Mucosa of descending colon (tissue), 3 donors: ENCODE measurements at regions not wholly inside any gene's neighbourhood (a gene's known extent, or its start where the extent isn't known, plus 50 kb on each side); places are given as distances from the start of the nearest gene placed in this dataset.

Experiments used
- ATAC-seq: fragments of 200-7000 bp; cut with Tn5 transposase; one replicate; pipeline ENCODE4 v1.9.1; 2020; ENCODE audit warnings: mild to moderate bottlenecking, moderate library complexity
- DNase-seq, 3 donors: peaks; one replicate each; pipeline ENCODE4 v3.0.0-alpha.2; 2020
- H3K36me3 ChIP-seq: fragments of 200-600 bp; one replicate; pipeline ENCODE4 v1.8.0; 2021; ENCODE audit warnings: low read depth, mild to moderate bottlenecking
- H3K4me1 ChIP-seq: fragments of 200-600 bp; one replicate; pipeline ENCODE4 v1.8.0; 2021; ENCODE audit warnings: low read depth, mild to moderate bottlenecking
- H3K4me3 ChIP-seq: fragments of 200-600 bp; one replicate; pipeline ENCODE4 v1.8.0; 2021; ENCODE audit warnings: mild to moderate bottlenecking
- H3K9me3 ChIP-seq: fragments of 200-600 bp; one replicate; pipeline ENCODE4 v1.8.0; 2021; ENCODE audit warnings: mild to moderate bottlenecking
- intact Hi-C, 2 donors: fragments of 100-400 bp; cut with DNase I in 1 of 2; cut with micrococcal nuclease in 1 of 2; formaldehyde crosslinking; loops; one replicate each; pipeline versions ENCODE4 v1.11.0 to v1.11.1; 2022; cut with DNase I, micrococcal nuclease
- TF ChIP-seq, protein P1 (sequence below): fragments of 200-600 bp; IDR thresholded peaks from one replicate; pipeline ENCODE4 v1.8.0; 2022; ENCODE audit warnings: antibody characterized with exemption, mild to moderate bottlenecking
- donor health status: DM: no; HTN: no; CAD: no; lungs with moderate emphysema.
- donor health status: DM: no; HTN: no; CAD: no.
- donor health status: DM: no; HTN: yes; CAD: no.

- ATAC-seq: no peak
- Histone ChIP-seq H3K36me3 (no peaks in the 10 kb centered on the region), H3K9me3 (no peaks in the 10 kb centered on the region), H3K4me1 (no peaks in the 10 kb centered on the region), H3K4me3 (no peak overlapping the region)
- intact Hi-C loops: no loop called here
- TF ChIP-seq, protein P1, sequence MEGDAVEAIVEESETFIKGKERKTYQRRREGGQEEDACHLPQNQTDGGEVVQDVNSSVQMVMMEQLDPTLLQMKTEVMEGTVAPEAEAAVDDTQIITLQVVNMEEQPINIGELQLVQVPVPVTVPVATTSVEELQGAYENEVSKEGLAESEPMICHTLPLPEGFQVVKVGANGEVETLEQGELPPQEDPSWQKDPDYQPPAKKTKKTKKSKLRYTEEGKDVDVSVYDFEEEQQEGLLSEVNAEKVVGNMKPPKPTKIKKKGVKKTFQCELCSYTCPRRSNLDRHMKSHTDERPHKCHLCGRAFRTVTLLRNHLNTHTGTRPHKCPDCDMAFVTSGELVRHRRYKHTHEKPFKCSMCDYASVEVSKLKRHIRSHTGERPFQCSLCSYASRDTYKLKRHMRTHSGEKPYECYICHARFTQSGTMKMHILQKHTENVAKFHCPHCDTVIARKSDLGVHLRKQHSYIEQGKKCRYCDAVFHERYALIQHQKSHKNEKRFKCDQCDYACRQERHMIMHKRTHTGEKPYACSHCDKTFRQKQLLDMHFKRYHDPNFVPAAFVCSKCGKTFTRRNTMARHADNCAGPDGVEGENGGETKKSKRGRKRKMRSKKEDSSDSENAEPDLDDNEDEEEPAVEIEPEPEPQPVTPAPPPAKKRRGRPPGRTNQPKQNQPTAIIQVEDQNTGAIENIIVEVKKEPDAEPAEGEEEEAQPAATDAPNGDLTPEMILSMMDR: no peak
- no peak for DNase-seq
These were observed 738.9 kb upstream of the USP15 start for GRCh38 chr12:61521258-61521657.

DNA sequence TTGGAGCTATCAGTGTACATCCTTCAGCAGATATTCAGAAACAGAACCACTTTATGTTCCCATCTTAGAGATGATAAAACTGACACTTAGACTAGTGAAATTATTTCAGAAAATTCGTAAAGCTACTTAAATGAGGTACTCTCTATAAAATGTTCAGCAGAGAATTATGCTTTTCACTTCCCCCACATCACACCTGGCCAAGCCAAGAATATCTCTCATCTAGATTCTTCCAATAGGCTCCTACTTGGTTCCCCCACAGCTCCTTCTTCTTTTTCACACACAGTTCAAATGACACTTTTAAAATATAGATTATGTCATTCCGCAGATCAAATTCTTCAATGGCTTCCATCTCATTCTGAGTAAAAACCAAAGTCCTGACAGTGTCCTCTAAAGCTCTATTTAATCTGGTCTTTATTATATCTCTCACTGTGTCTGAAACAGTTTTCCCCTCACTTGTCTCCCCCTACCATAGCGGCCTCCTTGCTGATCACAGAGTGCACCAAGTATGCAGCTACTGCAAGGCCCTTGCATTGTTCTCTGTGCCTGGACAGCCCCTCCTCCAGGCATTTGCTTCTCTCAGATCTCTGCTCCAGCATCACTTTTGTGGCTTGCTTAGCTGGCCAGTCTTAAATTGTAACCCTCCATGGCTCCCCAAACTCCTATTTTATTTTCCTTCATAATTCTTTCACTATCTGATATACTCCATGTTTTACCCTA, 736.8 kb upstream of the USP15 start:
- Histone ChIP-seq H3K4me1 (no peaks in the 10 kb centered on the region), H3K9me3 (no peaks in the 10 kb centered on the region), H3K4me3 (no peak overlapping the region), H3K36me3 (no peaks in the 10 kb centered on the region)
- intact Hi-C loops: no loop called here
- DNase-seq: no peak
- TF ChIP-seq, protein P1: no peak
- ATAC-seq: no peak

GRCh38 chr12:61524851-61525250, 735.4 kb upstream of the USP15 start:
- intact Hi-C loops: no loop called here
- Histone ChIP-seq H3K4me3 (no peak overlapping the region), H3K9me3 (no peaks in the 10 kb centered on the region), H3K4me1 (no peaks in the 10 kb centered on the region), H3K36me3 (no peaks in the 10 kb centered on the region)
- ATAC-seq (no peak), DNase-seq (no peak)
- TF ChIP-seq, protein P1: no peak

DNA sequence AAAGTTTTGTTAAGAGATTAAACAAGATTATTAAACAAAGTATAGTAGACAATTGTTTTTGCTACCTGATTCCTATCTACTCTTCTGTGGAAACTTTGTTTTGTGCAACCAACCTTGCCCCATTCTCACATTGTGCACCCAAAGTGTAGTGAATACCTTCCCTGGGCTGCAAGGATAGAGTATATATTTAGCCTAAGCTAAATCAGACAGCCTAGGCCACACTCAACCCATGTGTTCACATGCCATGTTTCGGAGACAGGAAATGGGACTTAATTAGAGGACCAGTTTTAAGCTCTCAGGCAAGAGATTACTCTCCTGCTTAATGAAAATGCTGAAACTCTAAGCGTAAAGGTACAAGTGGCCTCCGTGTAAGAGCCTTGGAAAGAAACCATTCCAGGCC, 734.9 kb upstream of the USP15 start:
- DNase-seq: no peak
- intact Hi-C loops: no loop called here

DNA sequence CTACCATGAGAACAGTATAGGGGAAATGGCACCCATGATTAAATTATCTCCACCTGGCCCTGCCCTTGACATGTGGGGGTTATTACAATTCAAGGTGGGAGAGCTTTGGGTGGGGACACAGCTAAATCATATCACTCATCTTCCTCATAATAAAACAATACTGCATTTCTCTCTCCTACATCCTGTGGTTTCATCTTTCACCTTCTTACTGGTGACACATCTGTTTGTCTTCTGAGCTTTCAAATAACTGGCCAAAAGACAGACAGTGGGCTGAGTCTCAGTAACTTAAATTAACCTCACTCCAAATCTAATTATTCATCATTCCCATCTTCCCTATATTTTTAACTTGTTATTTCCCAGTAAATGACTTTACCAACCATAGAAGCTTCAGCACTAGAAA, 729.7 kb upstream of the USP15 start:
- intact Hi-C loops: no loop called here
- TF ChIP-seq, protein P1: no peak
- DNase-seq (no peak), ATAC-seq (no peak)
- Histone ChIP-seq H3K36me3 (no peaks in the 10 kb centered on the region), H3K9me3 (no peaks in the 10 kb centered on the region), H3K4me1 (no peaks in the 10 kb centered on the region), H3K4me3 (no peak overlapping the region)

More for the DNA sequence above, 734.9 kb upstream of the USP15 start:
- Histone ChIP-seq H3K9me3 (no peaks in the 10 kb centered on the region), H3K36me3 (no peaks in the 10 kb centered on the region), H3K4me1 (no peaks in the 10 kb centered on the region), H3K4me3 (no peak overlapping the region)
- no peak for ATAC-seq
- TF ChIP-seq, protein P1: no peak

- no peaks in the 10 kb centered on the region for H3K9me3 ChIP-seq
- ATAC-seq: no peak
- no peak for DNase-seq
- no peaks in the 10 kb centered on the region for H3K4me1 ChIP-seq
- H3K4me3 ChIP-seq: no peak overlapping the region
- intact Hi-C loops: no loop called here
- TF ChIP-seq, protein P1: no peak
- no peaks in the 10 kb centered on the region for H3K36me3 ChIP-seq
These were observed 729.0 kb upstream of the USP15 start for GRCh38 chr12:61531195-61531594.
